Fibroblast of skin of back (primary cell): ENCODE measurements at regions not wholly inside any gene's neighbourhood (a gene's known extent, or its start where the extent isn't known, plus 50 kb on each side); places are given as distances from the start of the nearest gene placed in this dataset.
A peak's percentile ranks its signal among the peaks of the same experiment; 100 is the strongest.

Experiments used
- DNase-seq: peaks from one replicate; pipeline ENCODE4 v3.0.0-alpha.2; 2013

DNA sequence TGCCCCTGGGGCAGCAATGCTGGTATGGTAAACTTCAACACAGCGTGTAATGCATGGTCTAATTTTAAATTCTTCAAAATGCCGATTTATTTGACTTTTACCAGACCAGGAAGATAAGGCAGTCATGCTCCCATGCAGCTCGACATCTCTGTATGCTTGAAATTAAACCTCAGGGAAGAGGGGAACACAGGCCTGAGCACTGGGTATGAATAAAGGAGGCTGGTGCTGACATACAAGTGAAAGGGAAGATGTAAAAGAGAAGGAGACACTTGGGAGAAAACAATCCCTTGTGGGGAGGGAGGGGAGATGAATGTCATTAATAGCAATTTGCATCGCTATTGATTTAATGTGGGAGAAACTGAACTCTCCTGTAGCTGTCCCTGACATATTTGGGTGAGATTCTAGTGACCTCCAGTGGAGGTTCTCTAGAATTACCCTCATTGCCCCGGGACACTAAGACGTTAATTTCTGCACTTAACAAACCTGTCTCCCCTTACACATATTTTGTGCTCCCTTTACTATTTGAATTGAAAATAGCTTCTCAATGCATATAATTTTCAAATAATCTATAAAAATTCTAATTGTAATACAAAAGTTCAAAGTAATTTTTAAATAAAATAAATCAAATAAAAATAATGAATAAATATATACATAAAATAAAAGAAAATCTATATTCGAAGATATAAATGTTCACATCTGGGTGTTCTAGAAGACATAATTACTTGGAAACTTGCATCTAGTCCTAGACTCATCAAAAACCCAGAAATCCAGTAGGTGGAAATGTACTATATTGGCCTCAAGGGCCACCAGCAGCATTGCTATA, 283.1 kb downstream of the LMX1A start:
- peak; percentile 46 for DNase-seq

DNA sequence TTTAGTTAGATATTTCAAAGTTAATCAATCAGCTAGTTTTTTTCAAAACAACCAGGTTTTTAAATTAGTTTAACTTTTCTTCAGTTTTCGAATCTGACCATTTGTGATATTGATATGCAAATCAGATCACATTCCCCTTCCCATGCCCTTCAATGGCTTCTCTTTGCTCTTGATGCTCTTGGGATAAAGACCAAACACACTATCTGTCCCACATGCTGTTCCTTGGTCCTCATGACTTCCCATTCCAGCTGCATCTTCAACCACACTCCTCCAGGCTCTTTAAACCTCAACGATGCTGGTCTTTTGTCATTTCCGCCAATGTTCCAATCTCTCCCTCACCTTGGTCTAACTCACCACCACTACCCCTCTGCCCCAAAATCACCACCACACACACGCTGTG, 285.8 kb downstream of the LMX1A start:
- DNase-seq: no peak

DNA sequence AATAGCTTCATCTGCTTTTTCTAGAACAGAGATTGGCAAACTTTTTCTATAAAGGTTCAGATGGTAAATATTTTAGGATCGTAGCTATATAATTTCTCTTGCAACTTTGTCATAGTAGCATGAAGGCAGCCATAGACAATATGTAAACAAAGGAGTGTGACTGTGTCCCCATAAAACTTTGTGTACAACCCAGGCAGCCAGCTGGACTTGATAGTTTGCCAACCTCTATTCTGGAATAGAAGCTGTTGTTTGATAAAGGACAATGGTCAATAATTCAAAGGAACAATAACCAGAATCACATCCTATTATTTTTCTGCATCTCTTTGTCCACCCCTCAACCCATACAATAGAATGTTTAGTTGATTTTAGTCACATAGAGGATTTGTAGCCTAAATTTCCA, 286.7 kb downstream of the LMX1A start:
- DNase-seq: no peak

DNA sequence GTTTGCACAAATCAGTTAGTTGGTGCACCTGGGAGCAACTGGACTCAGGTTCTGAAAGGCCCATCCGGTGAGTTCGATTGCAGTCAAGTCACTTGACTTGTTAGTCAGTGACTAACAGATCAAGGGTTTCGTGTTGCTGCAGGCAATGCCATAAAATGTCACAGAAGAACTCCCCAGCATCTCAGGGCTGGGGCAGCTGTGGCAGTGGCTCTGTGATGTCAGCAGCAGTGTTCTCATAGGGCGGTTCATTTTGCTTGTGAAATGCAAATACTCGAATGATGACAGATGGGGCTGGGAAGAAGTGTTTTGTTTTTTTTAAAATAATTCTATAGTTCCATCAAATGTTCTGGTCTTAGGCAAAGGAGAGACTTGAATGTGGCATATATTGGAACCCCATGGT, 287.8 kb downstream of the LMX1A start:
- DNase-seq: peak; percentile 12

DNA sequence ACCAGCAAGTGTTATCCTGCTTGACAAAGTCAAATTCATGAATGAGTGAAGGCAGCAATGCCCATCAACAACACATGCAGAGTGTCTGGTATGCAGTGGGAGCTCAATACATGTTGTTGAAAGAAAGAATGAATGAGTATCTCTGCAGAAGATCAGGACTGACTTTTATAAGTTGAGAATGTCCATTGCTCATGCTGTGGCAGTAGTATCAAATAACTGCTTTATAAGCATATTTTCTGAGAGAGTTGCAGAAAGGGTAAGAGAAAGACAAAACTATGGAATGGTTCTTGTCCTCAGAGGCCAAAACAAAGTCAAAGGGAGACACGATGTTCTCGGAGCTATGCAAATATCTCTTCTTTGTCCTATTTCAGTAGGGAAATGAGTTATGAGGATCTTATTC, 288.7 kb downstream of the LMX1A start:
- no peak for DNase-seq

DNA sequence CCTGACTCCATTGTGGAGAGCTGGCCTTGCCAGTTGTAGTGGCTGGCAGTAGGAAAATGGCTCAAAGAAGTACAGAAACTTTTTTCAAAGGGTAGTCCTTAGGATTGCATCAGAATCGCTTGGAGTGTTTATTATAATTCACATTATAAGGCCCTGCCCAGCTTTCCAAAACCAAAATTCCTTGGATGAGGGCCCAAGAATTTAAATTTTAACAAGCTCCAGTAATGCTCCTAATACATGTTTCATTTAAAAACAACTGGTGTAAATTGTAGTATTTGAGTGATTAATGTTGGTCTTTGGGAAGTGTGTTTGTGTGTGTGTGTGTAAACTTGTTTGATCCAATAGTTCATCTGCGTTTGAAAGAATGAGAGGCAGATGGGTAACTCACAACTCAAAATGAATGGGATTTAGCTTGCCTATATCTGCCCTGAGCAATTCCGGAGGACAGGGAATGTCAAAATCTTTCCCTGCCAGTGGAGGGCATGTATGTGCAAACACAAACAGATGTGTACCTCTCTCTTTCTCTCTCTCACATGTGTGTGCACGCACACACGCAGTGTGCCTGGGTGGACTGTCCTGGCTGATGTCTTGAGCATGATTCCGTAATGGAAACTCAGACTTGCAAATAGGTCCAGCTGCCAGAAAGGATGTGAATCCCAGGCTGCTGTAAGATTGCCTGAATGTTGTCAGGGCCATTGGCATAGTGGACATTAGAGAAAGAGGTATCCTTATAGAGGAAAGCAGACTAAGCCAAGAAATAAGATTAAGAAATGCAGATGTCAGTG, 293.1 kb downstream of the LMX1A start:
- peak; percentile 12 for DNase-seq

DNA sequence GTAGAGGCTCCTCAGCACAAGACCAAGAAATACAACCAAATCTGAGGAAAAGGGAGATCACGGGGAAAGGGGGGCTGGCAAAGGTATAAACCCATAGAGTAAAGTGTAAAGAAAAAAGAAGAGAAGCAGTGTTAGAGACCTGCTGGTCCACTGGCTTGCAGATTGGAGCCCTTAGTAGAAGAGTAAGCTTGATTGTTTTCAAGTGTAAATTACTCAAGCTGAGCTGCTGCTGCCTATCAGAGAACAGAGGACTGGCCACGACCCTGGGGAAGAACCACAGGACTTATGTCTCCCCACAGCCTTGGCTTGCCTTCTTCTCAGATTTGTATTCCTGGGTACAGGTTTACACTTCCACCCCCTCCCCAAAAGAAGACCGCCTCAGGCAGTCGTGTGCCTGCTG, 294.2 kb downstream of the LMX1A start:
- DNase-seq: no peak

DNA sequence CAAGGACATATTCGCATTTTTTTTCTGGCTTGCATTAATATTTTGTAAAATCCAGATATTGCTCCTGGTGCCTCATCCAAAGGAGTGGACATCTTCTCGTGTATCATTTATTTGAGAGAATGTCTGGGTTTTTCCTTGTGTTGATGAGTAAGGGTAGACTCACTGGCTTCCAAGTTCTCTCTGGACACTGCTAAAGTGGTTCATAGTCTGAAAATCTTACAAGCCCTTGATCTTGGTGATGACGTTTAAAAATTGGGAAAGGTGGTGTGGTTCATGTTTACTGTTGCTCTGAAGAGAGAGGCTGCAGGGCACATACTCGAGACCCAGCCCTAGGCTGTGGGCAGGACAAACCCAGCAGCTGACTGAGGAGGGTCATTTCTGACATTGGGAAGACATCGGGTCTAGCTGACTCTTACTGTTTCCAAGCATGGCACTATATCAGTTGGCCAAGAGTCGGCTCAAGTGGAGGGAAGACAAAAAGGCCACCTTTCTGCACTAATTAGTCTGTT, 296.2 kb downstream of the LMX1A start:
- DNase-seq: no peak

DNA sequence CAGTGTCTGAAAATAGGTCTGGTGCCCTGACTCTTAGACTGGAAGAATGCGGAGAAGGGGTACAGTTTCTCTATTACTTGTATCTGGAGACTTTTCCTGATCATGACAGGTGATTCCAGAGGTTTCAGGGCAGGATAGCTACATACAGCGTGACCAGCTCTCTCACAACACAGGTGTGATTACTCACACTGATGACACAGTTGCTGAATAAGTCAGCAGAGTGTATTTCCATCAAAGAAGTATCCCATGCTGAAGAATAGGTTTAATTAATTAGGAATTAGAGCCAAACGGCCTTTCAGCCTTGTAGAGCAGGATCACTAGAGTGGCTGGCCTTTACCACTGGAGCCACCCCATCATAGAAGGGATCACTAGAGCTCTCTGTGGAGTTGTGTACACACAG, 298.6 kb downstream of the LMX1A start:
- no peak for DNase-seq

DNA sequence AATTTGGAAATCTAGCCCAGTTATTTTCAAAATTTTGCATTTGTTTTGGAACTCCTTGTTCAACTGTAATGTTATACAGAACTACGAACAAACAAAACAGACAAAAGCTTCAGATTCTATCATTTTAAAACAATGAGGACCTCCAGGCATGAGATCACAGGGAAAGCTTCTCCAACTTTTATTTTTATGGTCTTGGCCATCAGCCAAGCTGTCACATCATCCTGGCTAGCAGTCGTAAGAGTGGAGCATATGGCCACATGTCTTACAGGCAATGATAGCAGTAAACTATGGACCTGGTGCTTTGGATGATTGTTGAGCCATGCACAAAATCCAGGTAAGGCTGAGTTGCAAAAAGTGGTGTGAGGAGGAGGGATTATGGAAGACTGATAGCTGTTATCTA, 299.6 kb downstream of the LMX1A start:
- no peak for DNase-seq

DNA sequence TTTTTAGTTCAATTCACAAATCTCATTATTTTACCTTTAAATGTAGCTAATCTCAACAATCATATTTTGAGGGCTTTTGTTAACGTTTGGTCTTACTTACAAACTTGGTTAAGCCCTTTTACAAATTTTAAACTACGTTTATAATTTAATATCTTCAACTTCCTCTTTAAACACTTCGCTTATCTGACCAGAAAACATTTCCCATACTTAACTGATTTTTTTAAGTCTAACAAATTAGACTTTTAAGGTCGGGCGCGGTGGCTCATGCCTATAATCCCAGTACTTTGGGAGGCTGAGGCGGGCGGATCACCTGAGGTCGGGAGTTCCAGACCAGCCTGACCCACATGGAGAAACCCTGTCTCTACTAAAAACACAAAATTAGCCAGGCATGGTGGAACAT, 300.9 kb downstream of the LMX1A start:
- DNase-seq: no peak

DNA sequence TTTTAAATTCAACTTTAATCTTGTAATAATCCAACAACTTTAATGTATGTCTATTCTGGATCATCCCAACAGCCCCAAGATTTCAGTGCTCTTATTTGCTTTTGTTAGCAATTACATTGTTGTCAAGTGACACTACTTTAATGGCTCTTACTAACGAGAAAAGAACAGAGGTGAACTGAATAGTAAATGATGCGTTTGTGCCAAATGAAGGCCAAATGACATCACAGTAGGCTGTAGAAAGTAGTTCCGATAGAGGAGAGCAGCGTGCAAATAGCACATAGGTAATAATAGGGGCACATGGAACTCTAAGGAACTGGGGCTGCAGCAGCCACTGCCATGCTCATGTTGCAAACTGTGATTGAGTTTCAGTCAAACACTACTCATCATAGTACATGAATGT, 301.9 kb downstream of the LMX1A start:
- no peak for DNase-seq

DNA sequence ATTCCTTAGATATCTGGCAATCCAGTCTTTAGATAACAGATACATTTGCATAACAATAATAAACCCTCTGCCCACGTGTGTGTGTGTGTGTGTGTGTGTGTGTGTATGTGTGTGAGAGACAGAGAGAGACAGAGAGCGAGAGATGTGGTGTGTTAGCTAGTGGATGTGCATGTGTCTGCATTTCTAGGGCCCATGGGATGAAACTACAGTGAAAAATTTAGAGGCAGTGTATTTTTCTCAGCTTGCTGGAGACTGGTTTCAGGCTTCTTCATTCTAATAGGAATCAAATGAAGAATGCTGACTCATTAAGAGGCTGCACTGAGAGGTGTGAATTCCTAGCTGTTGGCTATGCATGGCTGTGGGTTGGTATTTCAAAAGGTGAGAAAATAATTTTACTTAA, 303.2 kb downstream of the LMX1A start:
- no peak for DNase-seq

DNA sequence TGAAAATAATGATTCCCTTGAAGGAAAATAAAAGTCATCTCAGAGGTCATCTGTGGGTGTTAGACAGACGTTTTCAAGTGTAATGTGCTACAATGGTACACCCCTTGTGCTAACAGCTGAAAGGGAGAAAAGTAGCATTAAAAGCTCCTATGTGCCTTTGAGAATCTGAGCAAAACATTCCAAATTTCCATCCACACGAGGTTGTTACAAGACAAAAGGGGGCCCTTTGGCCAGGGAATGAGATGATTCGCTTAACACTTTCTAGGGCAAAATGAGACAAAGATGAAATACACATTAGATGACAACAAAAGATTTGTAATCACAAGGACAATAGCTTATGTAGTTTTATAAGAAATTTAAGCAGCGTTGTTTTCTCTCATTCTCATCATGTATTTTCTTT, 303.6 kb downstream of the LMX1A start:
- no peak for DNase-seq

DNA sequence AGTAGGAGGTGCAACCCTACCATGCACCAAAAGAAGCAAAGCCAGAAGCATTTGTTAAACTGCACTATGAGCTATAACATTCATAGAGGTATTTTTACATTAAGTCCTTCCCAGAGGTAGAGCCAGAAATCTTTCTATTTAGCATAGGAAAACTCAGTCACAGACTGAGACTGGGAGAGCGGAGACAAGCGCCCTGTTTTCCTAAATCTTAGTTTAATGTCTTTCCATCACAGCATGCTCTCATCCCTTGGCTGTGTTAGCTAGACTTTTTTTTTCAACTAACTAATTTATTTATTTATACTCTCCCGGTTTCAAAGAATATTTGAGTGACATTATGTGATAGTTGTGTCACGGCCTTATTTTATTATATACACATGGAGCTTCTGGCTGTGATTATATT, 304.1 kb downstream of the LMX1A start:
- DNase-seq: no peak

DNA sequence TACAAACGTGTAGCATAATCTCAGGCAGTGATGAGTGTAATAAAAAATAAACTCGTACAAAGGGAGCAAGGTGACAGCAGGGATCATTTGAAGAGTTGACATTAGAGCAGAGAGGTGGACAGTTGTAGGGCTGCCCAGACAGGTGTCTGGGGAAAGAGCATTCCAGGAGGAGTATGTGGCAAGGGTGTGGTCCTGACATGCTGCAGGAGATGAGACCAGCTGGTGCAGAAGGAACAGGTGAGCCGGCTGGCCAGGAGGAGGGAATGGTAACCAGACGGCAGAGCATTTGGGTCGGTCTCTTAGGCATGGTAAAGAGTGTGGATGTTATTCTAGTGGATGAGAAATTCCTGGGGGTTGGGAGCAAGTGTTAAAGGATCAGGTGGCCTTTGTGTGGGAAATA, 306.3 kb downstream of the LMX1A start:
- DNase-seq: no peak

DNA sequence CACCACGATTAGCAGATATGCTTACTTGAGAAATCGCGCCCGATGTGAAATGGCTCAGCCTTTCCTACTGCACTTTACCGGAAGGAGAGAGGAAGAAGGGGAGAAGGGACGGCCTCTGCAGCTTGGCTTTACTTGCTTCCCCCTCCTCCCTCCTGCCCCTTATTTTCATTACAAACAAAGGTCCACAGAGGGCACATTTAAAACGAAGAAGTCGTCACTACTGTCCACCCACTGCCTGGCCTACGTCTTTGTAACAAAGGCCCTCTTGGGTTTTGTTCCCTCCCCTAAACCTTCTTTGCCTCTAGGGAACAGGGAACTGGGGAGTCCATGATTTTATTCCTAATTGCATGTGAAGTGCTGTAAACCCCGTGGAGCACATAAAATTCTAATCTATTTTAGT, 308.5 kb downstream of the LMX1A start:
- DNase-seq: no peak

DNA sequence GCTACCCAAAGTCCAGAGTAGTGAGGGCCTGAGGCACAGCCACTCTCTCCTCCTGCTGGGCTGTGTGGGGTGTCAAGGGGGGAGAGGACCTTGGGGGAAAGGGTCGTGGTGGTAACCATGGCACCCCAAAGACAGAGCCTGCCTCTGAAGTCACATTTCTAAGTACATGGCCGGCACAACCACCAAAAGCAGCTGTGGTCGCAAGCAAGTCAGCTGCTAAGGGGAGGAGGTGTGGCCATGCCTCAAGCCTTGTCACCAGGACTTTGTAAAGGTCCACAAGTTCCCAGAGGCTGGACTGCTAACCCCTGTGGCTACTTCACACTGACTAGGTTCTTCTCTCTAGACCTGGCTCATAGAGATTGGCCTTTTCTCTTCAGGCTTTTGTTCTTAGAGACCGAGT, 310.6 kb downstream of the LMX1A start:
- no peak for DNase-seq

DNA sequence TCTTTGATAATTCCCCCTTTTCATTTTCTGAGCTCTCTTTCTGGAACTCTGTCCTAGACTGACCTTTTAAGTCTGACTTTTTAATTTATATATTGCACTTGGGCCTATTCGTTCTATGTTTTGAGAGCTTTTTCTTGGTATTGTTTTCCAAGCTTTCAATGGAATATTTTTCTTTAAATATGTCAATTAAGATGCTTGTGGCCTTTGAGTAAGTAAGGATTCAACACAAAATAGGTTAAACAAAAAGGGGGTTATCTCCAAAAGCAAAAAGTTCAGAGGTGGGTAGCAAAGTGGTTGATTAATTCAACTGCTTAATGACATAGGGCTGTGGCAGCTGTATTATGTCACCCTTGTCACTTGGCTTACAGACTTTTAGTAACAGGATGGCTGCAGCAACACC, 315.9 kb downstream of the LMX1A start:
- no peak for DNase-seq

DNA sequence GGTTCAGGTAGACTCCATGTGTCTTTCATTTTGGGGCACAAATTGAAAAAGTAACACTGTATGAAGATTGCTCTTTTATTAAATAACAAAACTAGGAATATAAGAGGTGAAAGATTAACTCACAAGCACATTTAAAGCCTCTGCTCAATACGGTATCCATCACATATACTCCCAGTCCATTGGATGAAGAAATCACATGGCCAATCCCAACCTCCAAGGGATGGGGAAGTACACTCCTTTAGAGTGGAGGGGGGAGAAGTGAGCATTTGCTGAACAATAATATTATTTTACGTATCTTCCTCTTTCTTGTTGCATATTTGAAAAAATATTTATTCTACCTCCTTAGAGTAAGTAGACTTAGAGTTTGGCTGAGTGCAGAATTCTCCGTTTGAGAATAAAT, 316.5 kb downstream of the LMX1A start:
- DNase-seq: no peak

DNA sequence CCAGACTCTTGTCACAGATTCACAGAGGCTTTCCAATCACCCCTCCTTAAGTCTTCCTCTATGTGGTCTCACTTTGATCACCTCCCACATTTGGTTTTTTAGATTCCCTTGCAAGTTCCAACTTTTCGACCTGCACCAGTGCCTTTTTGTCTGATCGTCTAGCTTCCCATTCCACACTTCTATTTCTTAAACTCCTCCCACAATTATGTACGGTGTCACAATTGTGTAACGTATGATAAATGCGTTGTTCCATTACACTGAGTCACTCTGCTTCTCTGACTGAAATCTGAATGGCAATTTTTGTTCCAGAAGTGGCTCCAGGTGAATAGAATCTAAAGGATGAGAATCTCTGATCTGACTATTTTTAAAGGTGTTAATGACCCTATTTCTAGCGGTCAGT, 320.1 kb downstream of the LMX1A start:
- DNase-seq: no peak

DNA sequence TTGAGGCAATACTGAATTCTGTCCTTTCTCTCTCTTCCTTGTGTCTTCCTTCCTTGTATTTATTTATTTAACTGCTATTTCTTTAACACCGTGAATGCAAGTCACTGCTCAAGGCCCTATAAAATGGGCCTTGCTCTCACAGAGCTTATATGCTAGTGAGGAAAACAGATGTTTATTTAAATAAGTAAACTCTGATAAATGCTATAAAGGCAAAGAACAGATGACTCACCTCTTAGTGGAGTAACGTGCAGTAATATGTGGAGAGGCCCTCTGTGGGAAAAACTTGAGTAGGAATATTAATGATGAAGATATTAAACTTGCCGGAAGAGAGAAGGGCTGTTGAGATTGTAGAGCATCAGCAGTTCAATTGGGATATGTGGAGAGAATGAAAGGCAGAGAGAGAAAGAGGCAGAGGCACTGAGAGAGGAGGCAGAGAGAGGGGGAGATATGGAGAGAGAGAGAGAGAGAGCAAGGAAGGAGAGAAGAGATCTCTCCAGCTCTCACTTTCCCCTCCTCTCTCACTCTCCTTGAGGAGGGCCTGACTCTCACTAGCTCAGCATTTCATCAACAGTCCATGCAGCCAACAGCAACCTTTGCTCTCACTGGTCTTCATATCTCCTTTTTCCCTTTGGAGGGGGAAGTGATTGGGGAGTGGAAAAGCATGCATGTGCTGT, 322.2 kb downstream of the LMX1A start:
- DNase-seq: no peak

DNA sequence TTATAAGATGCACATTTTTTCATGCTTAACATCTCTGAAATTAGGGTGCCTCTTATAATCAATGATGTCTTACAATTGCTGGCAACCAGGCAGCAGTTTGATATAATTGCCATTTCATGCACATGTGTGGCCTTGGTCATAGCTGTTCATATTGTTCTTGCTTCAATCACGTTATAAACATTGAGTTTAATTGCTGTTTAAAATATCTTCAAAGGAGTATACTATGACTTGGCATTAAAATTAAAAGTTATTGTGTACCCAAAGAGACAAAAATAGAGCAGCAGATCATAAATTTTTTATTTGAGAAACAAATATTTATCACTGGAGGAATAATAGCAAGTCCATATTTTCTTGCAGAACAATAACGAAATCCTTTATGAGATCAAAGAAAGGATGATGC, 325.5 kb downstream of the LMX1A start:
- no peak for DNase-seq

DNA sequence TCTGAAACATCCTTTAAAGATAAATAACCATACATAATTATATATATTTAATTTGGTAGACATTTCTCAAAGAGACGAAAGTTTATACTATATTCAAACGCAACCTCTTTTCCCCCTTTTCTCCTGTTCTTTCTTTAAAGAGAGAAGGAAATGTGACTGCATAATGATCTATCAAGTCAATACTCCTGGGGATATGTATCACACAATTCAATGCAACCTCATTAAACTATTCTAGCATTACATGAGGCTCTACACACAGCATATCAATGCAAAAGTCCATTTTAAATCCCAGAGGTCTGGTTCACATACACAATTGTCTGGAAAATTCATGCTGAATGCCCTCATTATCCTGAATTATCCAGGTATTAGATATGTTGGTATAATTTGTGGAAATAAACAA, 330.7 kb downstream of the LMX1A start:
- no peak for DNase-seq
